GM23338 (cell line): ENCODE measurements at regions not wholly inside any gene's neighbourhood (a gene's known extent, or its start where the extent isn't known, plus 50 kb on each side); places are given as distances from the start of the nearest gene placed in this dataset.

Experiments
- ATAC-seq: fragments of 200-7000 bp; cut with Tn5 transposase; 3 replicates; pipeline ENCODE4 v1.9.1; 2020
- DNase-seq: peaks from one replicate; pipeline ENCODE4 v3.0.0-alpha.2; 2015; ENCODE audit warnings: low spot score
- H2AFZ ChIP-seq: fragments of 200-600 bp; sonication (generic); 2 replicates; pipeline ENCODE4 v1.8.0; 2016; ENCODE audit warnings: antibody characterized with exemption, mild to moderate bottlenecking, moderate library complexity
- H3F3A ChIP-seq: fragments of 200-600 bp; sonication (generic); replicated peaks from 2 replicates; pipeline ENCODE4 v1.8.0; 2017; ENCODE audit warnings: antibody characterized with exemption, mixed run types, low read depth
- H3K27ac ChIP-seq: fragments of 200-600 bp; sonication (generic); 2 replicates; pipeline ENCODE4 v1.6.1; 2016; ENCODE audit warnings: low read depth
- H3K27me3 ChIP-seq: fragments of 200-600 bp; sonication (generic); 2 replicates; pipeline ENCODE4 v1.8.0; 2016; ENCODE audit warnings: mild to moderate bottlenecking, mixed run types, moderate library complexity; ENCODE audit not compliant: insufficient read depth
- H3K36me3 ChIP-seq: fragments of 200-600 bp; sonication (generic); 2 replicates; pipeline ENCODE4 v1.8.0; 2016; ENCODE audit warnings: mild to moderate bottlenecking; ENCODE audit not compliant: insufficient read depth
- H3K4me1 ChIP-seq: fragments of 200-600 bp; sonication (generic); 2 replicates; pipeline ENCODE4 v1.8.0; 2016; ENCODE audit warnings: mild to moderate bottlenecking, moderate library complexity; ENCODE audit not compliant: insufficient read depth
- H3K4me2 ChIP-seq: fragments of 200-600 bp; sonication (generic); 2 replicates; pipeline ENCODE4 v1.7.1; 2017; ENCODE audit warnings: mixed run types
- H3K4me3 ChIP-seq: fragments of 200-600 bp; sonication (generic); 2 replicates; pipeline ENCODE4 v1.6.1; 2016; ENCODE audit warnings: mixed run types
- H3K79me2 ChIP-seq: fragments of 200-600 bp; sonication (generic); replicated peaks from 2 replicates; pipeline ENCODE4 v1.8.0; 2017; ENCODE audit warnings: mild to moderate bottlenecking; ENCODE audit not compliant: insufficient read depth
- H3K9me2 ChIP-seq: fragments of 200-600 bp; sonication (generic); 2 replicates; pipeline ENCODE4 v1.8.0; 2017; ENCODE audit not compliant: insufficient read depth
- H4K20me1 ChIP-seq: fragments of 200-600 bp; sonication (generic); replicated peaks from 2 replicates; pipeline ENCODE4 v1.8.0; 2017; ENCODE audit warnings: mild to moderate bottlenecking; ENCODE audit not compliant: insufficient read depth
- H3K27ac Mint-ChIP-seq: 2 replicates; pipeline ENCODE4 v1.8.0; 2020; ENCODE audit warnings: inconsistent platforms, mild to moderate bottlenecking, moderate library complexity, mixed read lengths
- H3K27me3 Mint-ChIP-seq: 3 replicates; pipeline ENCODE4 v1.8.0; 2022; ENCODE audit warnings: low read depth, mild to moderate bottlenecking, moderate library complexity, mixed read lengths, inconsistent platforms; ENCODE audit not compliant: insufficient read depth, poor library complexity
- H3K36me3 Mint-ChIP-seq: 3 replicates; pipeline ENCODE4 v1.8.0; 2021; ENCODE audit warnings: low read depth, mild to moderate bottlenecking, inconsistent platforms, moderate library complexity, mixed read lengths
- H3K4me1 Mint-ChIP-seq: 3 replicates; pipeline ENCODE4 v1.8.0; 2020; ENCODE audit warnings: mild to moderate bottlenecking, inconsistent platforms, mixed read lengths
- H3K4me3 Mint-ChIP-seq: 3 replicates; pipeline ENCODE4 v1.8.0; 2021; ENCODE audit warnings: moderate library complexity, mild to moderate bottlenecking, inconsistent platforms, mixed read lengths
- H3K9me3 Mint-ChIP-seq: 3 replicates; pipeline ENCODE4 v1.8.0; 2020; ENCODE audit warnings: moderate library complexity, mild to moderate bottlenecking, inconsistent platforms, mixed read lengths
- CREB1 ChIP-seq: fragments of 250-450 bp; sonication (Bioruptor Pico); IDR thresholded peaks from 2 replicates; pipeline ENCODE4 v1.5.0; 2020; ENCODE audit warnings: low read depth, mild to moderate bottlenecking, moderate library complexity
- ETS1 ChIP-seq: IDR thresholded peaks from 2 replicates; pipeline ENCODE4 v1.6.1; 2016; ENCODE audit warnings: antibody characterized with exemption
- EZH2 ChIP-seq: fragments of 200-600 bp; sonication (generic); IDR thresholded peaks from one replicate; pipeline ENCODE4 v1.8.0; 2017; ENCODE audit warnings: antibody characterized with exemption, mild to moderate bottlenecking, low read depth; ENCODE audit not compliant: unreplicated experiment
- EZH2phosphoT487 ChIP-seq: fragments of 200-600 bp; sonication (generic); IDR thresholded peaks from one replicate; pipeline ENCODE4 v1.8.1; 2018; ENCODE audit warnings: antibody characterized with exemption; ENCODE audit not compliant: unreplicated experiment
- JUNB ChIP-seq: IDR thresholded peaks from one replicate; pipeline ENCODE4 v1.6.1; 2016; ENCODE audit warnings: antibody characterized with exemption; ENCODE audit not compliant: unreplicated experiment
- POLR2AphosphoS5 ChIP-seq: IDR thresholded peaks from 2 replicates; pipeline ENCODE4 v1.6.1; 2016; ENCODE audit warnings: antibody characterized with exemption, low read depth
- REST ChIP-seq: IDR thresholded peaks from one replicate; pipeline ENCODE4 v1.6.1; 2018; ENCODE audit warnings: antibody characterized with exemption; ENCODE audit not compliant: unreplicated experiment
- STAT1 ChIP-seq: IDR thresholded peaks from one replicate; pipeline ENCODE4 v1.6.1; 2016; ENCODE audit warnings: antibody characterized with exemption; ENCODE audit not compliant: unreplicated experiment
- ZNF114 ChIP-seq: fragments of 250-450 bp; sonication (Bioruptor Pico); IDR thresholded peaks from 2 replicates; pipeline ENCODE4 v1.5.0; 2020; ENCODE audit warnings: mild to moderate bottlenecking, moderate library complexity
- ZNF331 ChIP-seq: fragments of 250-450 bp; sonication (Bioruptor Pico); IDR thresholded peaks from 2 replicates; pipeline ENCODE4 v1.5.0; 2020; ENCODE audit warnings: low read depth, mild to moderate bottlenecking, moderate library complexity
- TF ChIP-seq, protein P1 (sequence below): fragments of 250-450 bp; sonication (Bioruptor Pico); IDR thresholded peaks from 2 replicates; pipeline ENCODE4 v1.5.0; 2020; ENCODE audit warnings: mild to moderate bottlenecking, moderate library complexity
- TF ChIP-seq, protein P2 (sequence below), 2 experiments: fragments of 200-600 bp in 1 of 2; sonication (generic) in 1 of 2; conservative IDR thresholded peaks; 2 replicates each; pipeline versions ENCODE4 v1.5.1 to v1.6.1; 2016 to 2017; ENCODE audit warnings: antibody characterized with exemption in 2 of 2, low read depth in 2 of 2, mild to moderate bottlenecking in 2 of 2, moderate library complexity in 1 of 2

DNA sequence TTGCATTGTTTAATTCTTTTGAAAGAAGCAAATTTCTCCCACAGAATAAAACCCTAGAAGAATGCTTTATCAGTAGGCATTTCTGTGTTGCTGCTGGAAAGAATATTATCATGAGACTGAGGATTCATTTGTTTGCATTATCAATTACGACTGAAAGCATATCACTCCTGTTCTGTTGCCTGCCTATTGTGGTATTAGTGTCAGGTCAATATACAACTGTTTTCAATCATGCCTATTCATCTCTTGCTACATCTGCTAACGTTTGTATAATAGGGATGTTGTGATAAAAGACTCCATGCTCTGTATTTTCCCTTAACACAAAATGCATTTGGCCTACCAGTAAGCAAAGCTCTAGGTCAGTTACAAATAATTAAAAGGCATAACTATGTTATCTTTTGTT, 221.5 kb downstream of the PTPRC start (continued):
- no peak for TF ChIP-seq REST
- TF ChIP-seq STAT1, result no peak
- TF ChIP-seq ETS1, result no peak
- no peak for TF ChIP-seq ZNF331
- TF ChIP-seq EZH2phosphoT487, result no peak

GRCh38 chr1:198861636-198862035, 222.8 kb downstream of the PTPRC start:
- H3F3A ChIP-seq, result no peaks in the 10 kb centered on the region
- DNase-seq (no peak), ATAC-seq (no peak)
- no peaks in the 10 kb centered on the region for H3K27me3 ChIP-seq
- H4K20me1 ChIP-seq, result no peaks in the 10 kb centered on the region
- no peak overlapping the region for H2AFZ ChIP-seq
- H3K4me2 ChIP-seq, result no peak overlapping the region
- Mint-ChIP-seq H3K27ac (no peak overlapping the region), H3K9me3 (no peaks in the 10 kb centered on the region), H3K4me1 (no peaks in the 10 kb centered on the region), H3K27me3 (no peaks in the 10 kb centered on the region), H3K4me3 (no peak overlapping the region), H3K36me3 (no peaks in the 10 kb centered on the region)
- no peak overlapping the region for H3K4me3 ChIP-seq
- H3K27ac ChIP-seq, result no peak overlapping the region
- no peaks in the 10 kb centered on the region for H3K4me1 ChIP-seq
- no peaks in the 10 kb centered on the region for H3K79me2 ChIP-seq
- H3K36me3 ChIP-seq, result no peaks in the 10 kb centered on the region
- no peaks in the 10 kb centered on the region for H3K9me2 ChIP-seq
- TF ChIP-seq ZNF114 (CRISPR knock-in tag) (no peak), CREB1 (no peak), ZNF331 (no peak), JUNB (no peak), EZH2 (no peak), STAT1 (no peak), POLR2AphosphoS5 (no peak)
- TF ChIP-seq, protein P1, sequence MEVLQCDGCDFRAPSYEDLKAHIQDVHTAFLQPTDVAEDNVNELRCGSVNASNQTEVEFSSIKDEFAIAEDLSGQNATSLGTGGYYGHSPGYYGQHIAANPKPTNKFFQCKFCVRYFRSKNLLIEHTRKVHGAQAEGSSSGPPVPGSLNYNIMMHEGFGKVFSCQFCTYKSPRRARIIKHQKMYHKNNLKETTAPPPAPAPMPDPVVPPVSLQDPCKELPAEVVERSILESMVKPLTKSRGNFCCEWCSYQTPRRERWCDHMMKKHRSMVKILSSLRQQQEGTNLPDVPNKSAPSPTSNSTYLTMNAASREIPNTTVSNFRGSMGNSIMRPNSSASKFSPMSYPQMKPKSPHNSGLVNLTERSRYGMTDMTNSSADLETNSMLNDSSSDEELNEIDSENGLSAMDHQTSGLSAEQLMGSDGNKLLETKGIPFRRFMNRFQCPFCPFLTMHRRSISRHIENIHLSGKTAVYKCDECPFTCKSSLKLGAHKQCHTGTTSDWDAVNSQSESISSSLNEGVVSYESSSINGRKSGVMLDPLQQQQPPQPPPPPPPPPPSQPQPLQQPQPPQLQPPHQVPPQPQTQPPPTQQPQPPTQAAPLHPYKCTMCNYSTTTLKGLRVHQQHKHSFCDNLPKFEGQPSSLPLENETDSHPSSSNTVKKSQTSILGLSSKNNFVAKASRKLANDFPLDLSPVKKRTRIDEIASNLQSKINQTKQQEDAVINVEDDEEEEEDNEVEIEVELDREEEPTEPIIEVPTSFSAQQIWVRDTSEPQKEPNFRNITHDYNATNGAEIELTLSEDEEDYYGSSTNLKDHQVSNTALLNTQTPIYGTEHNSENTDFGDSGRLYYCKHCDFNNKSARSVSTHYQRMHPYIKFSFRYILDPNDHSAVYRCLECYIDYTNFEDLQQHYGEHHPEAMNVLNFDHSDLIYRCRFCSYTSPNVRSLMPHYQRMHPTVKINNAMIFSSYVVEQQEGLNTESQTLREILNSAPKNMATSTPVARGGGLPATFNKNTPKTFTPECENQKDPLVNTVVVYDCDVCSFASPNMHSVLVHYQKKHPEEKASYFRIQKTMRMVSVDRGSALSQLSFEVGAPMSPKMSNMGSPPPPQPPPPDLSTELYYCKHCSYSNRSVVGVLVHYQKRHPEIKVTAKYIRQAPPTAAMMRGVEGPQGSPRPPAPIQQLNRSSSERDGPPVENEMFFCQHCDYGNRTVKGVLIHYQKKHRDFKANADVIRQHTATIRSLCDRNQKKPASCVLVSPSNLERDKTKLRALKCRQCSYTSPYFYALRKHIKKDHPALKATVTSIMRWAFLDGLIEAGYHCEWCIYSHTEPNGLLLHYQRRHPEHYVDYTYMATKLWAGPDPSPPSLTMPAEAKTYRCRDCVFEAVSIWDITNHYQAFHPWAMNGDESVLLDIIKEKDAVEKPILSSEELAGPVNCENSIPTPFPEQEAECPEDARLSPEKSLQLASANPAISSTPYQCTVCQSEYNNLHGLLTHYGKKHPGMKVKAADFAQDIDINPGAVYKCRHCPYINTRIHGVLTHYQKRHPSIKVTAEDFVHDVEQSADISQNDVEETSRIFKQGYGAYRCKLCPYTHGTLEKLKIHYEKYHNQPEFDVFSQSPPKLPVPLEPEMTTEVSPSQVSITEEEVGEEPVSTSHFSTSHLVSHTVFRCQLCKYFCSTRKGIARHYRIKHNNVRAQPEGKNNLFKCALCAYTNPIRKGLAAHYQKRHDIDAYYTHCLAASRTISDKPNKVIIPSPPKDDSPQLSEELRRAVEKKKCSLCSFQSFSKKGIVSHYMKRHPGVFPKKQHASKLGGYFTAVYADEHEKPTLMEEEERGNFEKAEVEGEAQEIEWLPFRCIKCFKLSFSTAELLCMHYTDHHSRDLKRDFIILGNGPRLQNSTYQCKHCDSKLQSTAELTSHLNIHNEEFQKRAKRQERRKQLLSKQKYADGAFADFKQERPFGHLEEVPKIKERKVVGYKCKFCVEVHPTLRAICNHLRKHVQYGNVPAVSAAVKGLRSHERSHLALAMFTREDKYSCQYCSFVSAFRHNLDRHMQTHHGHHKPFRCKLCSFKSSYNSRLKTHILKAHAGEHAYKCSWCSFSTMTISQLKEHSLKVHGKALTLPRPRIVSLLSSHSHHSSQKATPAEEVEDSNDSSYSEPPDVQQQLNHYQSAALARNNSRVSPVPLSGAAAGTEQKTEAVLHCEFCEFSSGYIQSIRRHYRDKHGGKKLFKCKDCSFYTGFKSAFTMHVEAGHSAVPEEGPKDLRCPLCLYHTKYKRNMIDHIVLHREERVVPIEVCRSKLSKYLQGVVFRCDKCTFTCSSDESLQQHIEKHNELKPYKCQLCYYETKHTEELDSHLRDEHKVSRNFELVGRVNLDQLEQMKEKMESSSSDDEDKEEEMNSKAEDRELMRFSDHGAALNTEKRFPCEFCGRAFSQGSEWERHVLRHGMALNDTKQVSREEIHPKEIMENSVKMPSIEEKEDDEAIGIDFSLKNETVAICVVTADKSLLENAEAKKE, result no peak
- TF ChIP-seq, protein P2, sequence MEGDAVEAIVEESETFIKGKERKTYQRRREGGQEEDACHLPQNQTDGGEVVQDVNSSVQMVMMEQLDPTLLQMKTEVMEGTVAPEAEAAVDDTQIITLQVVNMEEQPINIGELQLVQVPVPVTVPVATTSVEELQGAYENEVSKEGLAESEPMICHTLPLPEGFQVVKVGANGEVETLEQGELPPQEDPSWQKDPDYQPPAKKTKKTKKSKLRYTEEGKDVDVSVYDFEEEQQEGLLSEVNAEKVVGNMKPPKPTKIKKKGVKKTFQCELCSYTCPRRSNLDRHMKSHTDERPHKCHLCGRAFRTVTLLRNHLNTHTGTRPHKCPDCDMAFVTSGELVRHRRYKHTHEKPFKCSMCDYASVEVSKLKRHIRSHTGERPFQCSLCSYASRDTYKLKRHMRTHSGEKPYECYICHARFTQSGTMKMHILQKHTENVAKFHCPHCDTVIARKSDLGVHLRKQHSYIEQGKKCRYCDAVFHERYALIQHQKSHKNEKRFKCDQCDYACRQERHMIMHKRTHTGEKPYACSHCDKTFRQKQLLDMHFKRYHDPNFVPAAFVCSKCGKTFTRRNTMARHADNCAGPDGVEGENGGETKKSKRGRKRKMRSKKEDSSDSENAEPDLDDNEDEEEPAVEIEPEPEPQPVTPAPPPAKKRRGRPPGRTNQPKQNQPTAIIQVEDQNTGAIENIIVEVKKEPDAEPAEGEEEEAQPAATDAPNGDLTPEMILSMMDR (conservative IDR thresholded peaks at IDR 0.05; ENCODE audit: low read depth in 2 of 2), result no peak
